ENCODE measurements at regions not wholly inside any gene's neighbourhood (a gene's known extent, or its start where the extent isn't known, plus 50 kb on each side); places are given as distances from the start of the nearest gene placed in this dataset.

DNA sequence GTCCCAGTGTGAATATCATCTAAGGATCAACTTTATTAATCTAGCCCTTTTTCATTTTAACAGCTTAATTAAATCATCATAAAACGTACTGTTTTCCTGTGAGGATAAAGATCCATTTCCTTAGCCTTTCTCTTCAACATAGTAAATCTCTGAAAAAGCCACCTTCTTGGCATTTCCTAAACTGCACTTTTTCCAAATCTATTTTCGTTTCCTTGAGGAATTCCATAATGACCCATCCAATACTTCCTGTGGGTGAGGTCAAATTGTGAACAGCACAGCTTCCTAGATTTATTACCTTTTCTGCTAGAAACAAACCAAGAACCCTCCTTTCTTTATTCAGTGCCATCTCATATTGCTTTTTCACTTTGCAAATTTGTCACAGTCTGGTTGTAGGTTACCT is 129.4 kb upstream of the CNTN4 start:
- Histone ChIP-seq H3K4me1 (ENCODE audit: control insufficient read depth in 2 of 3, insufficient read depth in 2 of 3, low read depth in 1 of 3, low read length in 3 of 3) (no peaks in the 10 kb centered on the region), H3K27ac (ENCODE audit: low read depth in 2 of 2, low read length in 2 of 2) (no peak overlapping the region), H3K9ac (ENCODE audit: low read length in 3 of 3) (no peak overlapping the region), H3K36me3 (ENCODE audit: control insufficient read depth in 2 of 3, insufficient read depth in 3 of 3, low read length in 3 of 3) (no peaks in the 10 kb centered on the region), H3K27me3 (ENCODE audit: control insufficient read depth, insufficient read depth, low read length) (no peaks in the 10 kb centered on the region), H3K9me3 (ENCODE audit: control insufficient read depth in 2 of 3, insufficient read depth in 1 of 3, low read length in 3 of 3) (no peaks in the 10 kb centered on the region), H3K4me3 (ENCODE audit: low read length in 3 of 3) (no peak overlapping the region)
- DNase-seq (peak in 1 of 5 donors; percentile 42), FAIRE-seq (no peak)
- intact Hi-C loops (cut with DNase I) = no loop called here
- TF ChIP-seq, protein P1, sequence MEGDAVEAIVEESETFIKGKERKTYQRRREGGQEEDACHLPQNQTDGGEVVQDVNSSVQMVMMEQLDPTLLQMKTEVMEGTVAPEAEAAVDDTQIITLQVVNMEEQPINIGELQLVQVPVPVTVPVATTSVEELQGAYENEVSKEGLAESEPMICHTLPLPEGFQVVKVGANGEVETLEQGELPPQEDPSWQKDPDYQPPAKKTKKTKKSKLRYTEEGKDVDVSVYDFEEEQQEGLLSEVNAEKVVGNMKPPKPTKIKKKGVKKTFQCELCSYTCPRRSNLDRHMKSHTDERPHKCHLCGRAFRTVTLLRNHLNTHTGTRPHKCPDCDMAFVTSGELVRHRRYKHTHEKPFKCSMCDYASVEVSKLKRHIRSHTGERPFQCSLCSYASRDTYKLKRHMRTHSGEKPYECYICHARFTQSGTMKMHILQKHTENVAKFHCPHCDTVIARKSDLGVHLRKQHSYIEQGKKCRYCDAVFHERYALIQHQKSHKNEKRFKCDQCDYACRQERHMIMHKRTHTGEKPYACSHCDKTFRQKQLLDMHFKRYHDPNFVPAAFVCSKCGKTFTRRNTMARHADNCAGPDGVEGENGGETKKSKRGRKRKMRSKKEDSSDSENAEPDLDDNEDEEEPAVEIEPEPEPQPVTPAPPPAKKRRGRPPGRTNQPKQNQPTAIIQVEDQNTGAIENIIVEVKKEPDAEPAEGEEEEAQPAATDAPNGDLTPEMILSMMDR (IDR thresholded peaks at IDR 0.05; ENCODE audit: borderline replicate concordance, extremely low read depth, insufficient read depth) = no peak

DNA sequence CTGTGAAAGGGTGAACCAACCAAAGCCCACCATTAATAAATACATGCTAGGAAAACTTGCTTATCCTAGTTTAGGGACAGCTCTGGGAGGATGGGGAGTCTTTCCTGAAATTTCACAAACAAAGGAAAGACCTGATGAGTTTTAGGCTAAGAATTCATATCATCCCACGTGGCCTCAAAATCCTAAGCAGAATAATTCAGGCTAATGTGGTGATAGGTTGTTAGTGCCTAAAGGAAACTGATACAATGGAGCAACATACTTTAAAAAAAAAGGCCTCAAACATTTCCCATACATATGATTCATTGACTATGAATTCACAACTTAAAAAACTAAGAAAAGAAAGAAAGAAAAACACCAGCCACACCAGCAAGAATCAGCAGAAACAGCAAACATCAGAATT is 126.9 kb upstream of the CNTN4 start:
- Histone ChIP-seq H3K36me3 (ENCODE audit: control insufficient read depth in 2 of 3, insufficient read depth in 3 of 3, low read length in 3 of 3) (no peaks in the 10 kb centered on the region), H3K9me3 (ENCODE audit: control insufficient read depth in 2 of 3, insufficient read depth in 1 of 3, low read length in 3 of 3) (no peaks in the 10 kb centered on the region), H3K27ac (ENCODE audit: low read depth in 2 of 2, low read length in 2 of 2) (no peak overlapping the region), H3K4me1 (ENCODE audit: control insufficient read depth in 2 of 3, insufficient read depth in 2 of 3, low read depth in 1 of 3, low read length in 3 of 3) (no peaks in the 10 kb centered on the region), H3K9ac (ENCODE audit: low read length in 3 of 3) (no peak overlapping the region), H3K4me3 (ENCODE audit: low read length in 3 of 3) (no peak overlapping the region), H3K27me3 (ENCODE audit: control insufficient read depth, insufficient read depth, low read length) (no peaks in the 10 kb centered on the region)
- intact Hi-C loops (cut with DNase I) = no loop called here
- DNase-seq = no peak
- TF ChIP-seq, protein P1 (IDR thresholded peaks at IDR 0.05; ENCODE audit: borderline replicate concordance, extremely low read depth, insufficient read depth) = no peak
- no peak for FAIRE-seq

DNA sequence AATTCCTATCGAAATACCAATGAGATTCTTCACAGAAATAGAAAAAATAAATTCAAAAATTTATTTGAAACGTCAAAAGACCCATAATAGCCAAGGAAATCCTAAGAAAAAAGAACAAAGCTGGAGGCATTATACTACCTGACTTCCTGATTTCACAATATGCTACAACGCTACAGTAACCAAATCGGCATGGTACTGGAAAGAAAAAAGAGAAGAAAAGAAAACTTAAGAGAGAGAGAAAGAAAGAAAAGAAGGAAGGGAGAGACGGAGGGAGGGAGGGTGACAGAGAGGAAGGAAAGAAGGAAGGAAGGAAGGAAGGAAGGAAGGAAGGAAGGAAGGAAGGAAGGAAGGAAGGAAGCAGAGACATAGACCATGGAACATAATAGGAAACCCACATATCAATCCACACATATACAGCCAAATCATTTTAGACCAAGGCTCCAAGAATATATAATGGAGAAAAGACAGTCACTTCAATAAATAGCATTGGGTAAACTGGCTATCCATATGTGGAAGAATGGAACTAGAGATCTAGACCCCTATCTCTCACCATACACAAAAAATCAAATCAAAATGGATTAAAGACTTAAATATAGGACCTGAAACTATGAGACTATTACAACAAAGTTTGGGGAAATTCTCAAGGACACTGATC is 118.6 kb upstream of the CNTN4 start:
- intact Hi-C loops (cut with DNase I) = no loop called here
- Histone ChIP-seq H3K4me3 (ENCODE audit: low read length in 3 of 3) (no peak overlapping the region), H3K9ac (ENCODE audit: low read length in 3 of 3) (no peak overlapping the region), H3K27ac (ENCODE audit: low read depth in 2 of 2, low read length in 2 of 2) (no peak overlapping the region), H3K4me1 (ENCODE audit: control insufficient read depth in 2 of 3, insufficient read depth in 2 of 3, low read depth in 1 of 3, low read length in 3 of 3) (no peaks in the 10 kb centered on the region), H3K9me3 (ENCODE audit: control insufficient read depth in 2 of 3, insufficient read depth in 1 of 3, low read length in 3 of 3) (no peaks in the 10 kb centered on the region), H3K36me3 (ENCODE audit: control insufficient read depth in 2 of 3, insufficient read depth in 3 of 3, low read length in 3 of 3) (no peaks in the 10 kb centered on the region), H3K27me3 (ENCODE audit: control insufficient read depth, insufficient read depth, low read length) (no peaks in the 10 kb centered on the region)
- DNase-seq (no peak), FAIRE-seq (no peak)
- TF ChIP-seq, protein P1 (IDR thresholded peaks at IDR 0.05; ENCODE audit: borderline replicate concordance, extremely low read depth, insufficient read depth) = no peak

GRCh38 chr3:1987980-1988379 is 110.7 kb upstream of the CNTN4 start:
- Histone ChIP-seq H3K4me1 (ENCODE audit: control insufficient read depth in 2 of 3, insufficient read depth in 2 of 3, low read depth in 1 of 3, low read length in 3 of 3) (no peaks in the 10 kb centered on the region), H3K4me3 (ENCODE audit: low read length in 3 of 3) (no peak overlapping the region), H3K9ac (ENCODE audit: low read length in 3 of 3) (no peak overlapping the region), H3K27ac (ENCODE audit: low read depth in 2 of 2, low read length in 2 of 2) (no peak overlapping the region), H3K27me3 (ENCODE audit: control insufficient read depth, insufficient read depth, low read length) (no peaks in the 10 kb centered on the region), H3K9me3 (ENCODE audit: control insufficient read depth in 2 of 3, insufficient read depth in 1 of 3, low read length in 3 of 3) (no peaks in the 10 kb centered on the region), H3K36me3 (ENCODE audit: control insufficient read depth in 2 of 3, insufficient read depth in 3 of 3, low read length in 3 of 3) (no peaks in the 10 kb centered on the region)
- FAIRE-seq (no peak), DNase-seq (peak in 2 of 5 donors; percentile 14 to 43)
- intact Hi-C loops (cut with DNase I) = no loop called here
- TF ChIP-seq, protein P1 (IDR thresholded peaks at IDR 0.05; ENCODE audit: borderline replicate concordance, extremely low read depth, insufficient read depth) = peak; percentile 22

All from kidney (tissue), 13 donors.